ENCODE measurements at regions not wholly inside any gene's neighbourhood (a gene's known extent, or its start where the extent isn't known, plus 50 kb on each side); places are given as distances from the start of the nearest gene placed in this dataset.
"Not testable (repeated sequence)": the region's sequence is repeated elsewhere in the genome, so short reads cannot be mapped to it uniquely, and the experiment has no call there.

DNA sequence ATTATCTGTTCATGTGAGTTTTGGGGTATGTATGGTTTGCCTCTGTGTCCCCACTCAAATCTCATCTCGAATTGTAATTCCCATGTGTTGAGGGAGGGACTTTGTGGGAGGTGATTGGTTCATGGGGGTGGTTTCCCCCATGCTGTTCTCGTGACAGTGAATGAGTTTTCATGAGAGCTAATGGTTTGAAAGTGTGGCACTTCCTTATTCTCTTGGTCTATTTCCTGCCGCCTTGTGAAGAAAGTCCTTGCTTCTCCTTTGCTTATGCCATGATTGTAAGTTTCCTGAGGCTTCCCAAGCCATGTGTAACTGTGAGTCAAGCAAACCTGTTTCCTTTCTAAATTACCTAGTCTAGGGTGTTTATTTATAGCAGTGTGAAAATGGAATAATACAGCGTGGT, 128.1 kb upstream of the HS3ST4 start:
- no peak for DNase-seq (ENCODE audit: low read depth, low spot score)

- DNase-seq (ENCODE audit: low read depth, low spot score), result not testable (repeated sequence)
Measured at GRCh38 chr16:25561723-25562122, 130.0 kb upstream of the HS3ST4 start.

DNA sequence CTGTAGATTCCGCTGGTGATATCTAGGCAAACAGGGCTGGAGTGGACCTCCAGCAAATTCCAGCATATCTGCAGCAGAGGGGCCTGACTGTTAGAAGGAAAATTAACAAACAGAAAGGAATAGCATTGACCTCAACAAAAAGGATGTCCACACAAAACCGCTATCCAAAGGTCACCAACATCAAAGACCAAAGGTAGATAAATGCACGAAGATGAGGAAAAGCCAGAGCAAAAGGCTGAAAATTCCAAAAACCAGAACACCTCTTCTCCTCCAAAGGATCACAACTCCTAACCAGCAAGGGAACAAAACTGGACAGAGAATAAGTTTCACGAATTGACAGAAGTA, 134.8 kb upstream of the HS3ST4 start:
- DNase-seq (ENCODE audit: low read depth, low spot score), result not testable (repeated sequence)

DNA sequence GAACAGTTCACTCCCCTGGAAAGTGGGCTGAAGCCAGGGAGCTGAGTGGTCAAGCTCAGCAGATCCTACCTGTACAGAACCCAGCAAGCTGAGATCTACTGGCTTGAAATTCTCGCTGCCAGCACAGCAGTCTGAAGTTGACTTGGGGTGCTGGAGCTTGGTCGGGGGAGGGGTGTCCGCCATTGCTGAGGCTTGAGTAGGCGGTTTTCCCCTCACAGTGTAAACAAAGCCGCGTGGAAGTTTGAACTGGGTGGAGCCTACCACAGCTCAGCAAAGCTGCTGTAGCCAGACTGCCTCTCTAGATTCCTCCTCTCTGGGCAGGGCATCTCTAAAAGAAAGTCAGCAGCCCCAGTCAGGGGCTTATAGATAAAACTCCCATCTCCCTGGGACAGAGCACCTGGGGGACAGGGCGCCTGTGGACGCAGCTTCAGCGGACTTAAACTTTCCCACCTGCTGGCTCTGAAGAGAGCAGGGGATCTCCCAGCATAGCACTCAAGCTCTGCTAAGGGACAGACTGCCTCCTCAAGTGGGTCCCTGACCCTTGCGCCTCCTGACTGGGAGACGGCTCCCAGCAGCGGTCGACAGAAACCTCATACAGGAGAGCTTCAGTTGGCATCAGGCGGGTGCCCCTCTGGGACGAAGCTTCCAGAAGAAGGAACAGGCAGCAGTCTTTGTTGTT, 135.3 kb upstream of the HS3ST4 start:
- DNase-seq (ENCODE audit: low read depth, low spot score), result not testable (repeated sequence)

DNA sequence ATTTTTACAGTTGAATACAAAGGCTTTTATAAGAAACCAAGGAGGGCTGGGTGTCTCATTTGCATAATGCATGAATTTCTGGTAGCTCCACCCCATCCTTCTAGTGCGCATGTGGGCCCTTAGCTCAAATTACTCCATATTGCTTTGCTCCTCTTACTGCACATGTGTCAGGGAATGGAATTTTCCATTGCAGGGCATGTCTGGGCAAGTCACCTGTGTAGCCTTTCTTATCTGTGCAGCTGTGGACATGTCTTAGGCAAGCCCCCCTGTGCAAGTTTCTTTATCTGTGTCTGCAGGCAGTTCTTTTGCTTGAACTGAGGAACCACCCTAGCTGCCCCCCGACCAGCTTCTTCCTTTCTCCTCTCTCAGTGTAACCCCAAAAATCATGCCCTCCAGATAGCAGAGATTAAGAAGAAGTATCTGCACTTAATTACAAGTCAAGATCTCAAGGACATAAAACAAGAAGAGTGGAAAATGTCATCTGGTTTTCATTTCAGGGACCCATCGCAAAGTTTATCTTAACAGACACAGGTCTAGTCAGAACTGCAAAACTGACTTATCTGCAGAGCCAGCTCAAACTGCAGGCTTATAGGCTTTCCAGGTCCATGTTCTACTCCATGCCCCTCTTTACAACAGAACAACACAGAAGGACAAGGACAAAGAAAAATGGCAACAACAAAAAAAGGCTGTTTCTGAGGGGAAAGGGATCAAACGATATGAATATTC, 137.9 kb upstream of the HS3ST4 start:
- peak; percentile 0 for DNase-seq (ENCODE audit: low read depth, low spot score)

- no peak for DNase-seq (ENCODE audit: low read depth, low spot score)
Measured at GRCh38 chr16:25550647-25551046, 141.1 kb upstream of the HS3ST4 start.

- DNase-seq (ENCODE audit: low read depth, low spot score), result no peak
Measured at GRCh38 chr16:25546791-25547190, 145.0 kb upstream of the HS3ST4 start.

GRCh38 chr16:25544294-25544693, 147.5 kb upstream of the HS3ST4 start:
- DNase-seq (ENCODE audit: low read depth, low spot score), result no peak

DNA sequence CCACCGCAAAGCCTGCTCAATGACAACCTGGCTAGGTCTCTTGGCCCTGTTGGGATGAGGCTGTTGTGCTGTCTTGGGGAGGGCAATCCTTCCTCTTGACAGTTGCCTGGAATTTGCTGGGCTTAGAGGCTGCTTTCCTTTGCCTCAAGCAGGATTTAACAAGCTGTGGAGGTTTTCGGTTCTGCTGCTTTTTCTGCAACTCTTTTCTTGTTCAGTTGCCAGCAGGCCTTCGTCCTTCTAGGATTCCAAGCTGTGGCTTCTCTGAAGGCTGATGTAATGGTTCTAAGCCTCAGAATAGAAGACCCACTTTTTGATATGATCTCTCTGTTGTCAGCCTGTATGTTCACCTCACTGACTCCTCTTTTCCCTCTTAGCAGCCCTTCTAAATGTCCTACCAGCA, 149.5 kb upstream of the HS3ST4 start:
- DNase-seq (ENCODE audit: low read depth, low spot score), result no peak

DNA sequence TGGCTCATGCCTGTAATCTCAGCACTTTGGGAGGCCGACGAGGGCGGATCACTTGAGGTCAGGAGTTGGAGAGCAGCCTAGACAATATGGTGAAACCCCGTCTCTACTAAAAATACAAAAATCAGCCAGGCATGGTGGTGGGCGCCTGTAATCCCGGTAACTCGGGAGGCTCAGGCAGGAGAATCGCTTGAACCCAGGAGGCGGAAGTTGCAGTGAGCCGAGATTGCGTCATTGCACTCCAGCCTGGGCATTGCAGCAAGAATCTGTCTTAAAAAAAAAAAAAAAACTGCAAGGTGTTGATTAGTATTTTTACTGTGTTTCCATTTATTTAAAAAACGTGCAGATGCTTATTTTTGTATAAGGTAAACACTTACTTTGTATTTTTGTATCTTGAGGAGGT, 152.0 kb upstream of the HS3ST4 start:
- not testable (repeated sequence) for DNase-seq (ENCODE audit: low read depth, low spot score)

- no peak for DNase-seq (ENCODE audit: low read depth, low spot score)
Measured at GRCh38 chr16:25523183-25523582, 168.6 kb upstream of the HS3ST4 start.

DNA sequence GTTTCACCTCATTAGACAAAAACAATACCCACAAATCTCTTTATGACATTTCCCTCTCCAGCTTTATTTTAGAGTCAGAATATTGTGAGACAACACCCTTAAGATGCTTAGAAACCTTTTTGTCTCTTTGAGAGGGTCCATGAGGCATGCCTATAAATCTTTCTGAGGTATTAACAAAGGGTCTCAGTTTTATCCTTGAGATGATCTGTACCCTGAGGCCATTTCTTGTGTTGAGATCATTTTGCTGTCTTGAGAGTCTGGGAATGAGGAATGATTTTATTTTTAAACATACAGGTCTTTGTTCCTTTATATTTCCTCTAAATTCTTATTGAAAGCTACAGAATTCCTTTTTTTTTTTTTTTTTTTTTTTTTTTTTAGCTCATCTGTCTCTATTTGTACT, 179.7 kb upstream of the HS3ST4 start:
- no peak for DNase-seq (ENCODE audit: low read depth, low spot score)

- peak; percentile 1 for DNase-seq (ENCODE audit: low read depth, low spot score)
Measured at GRCh38 chr16:25509456-25509855, 182.3 kb upstream of the HS3ST4 start.

DNA sequence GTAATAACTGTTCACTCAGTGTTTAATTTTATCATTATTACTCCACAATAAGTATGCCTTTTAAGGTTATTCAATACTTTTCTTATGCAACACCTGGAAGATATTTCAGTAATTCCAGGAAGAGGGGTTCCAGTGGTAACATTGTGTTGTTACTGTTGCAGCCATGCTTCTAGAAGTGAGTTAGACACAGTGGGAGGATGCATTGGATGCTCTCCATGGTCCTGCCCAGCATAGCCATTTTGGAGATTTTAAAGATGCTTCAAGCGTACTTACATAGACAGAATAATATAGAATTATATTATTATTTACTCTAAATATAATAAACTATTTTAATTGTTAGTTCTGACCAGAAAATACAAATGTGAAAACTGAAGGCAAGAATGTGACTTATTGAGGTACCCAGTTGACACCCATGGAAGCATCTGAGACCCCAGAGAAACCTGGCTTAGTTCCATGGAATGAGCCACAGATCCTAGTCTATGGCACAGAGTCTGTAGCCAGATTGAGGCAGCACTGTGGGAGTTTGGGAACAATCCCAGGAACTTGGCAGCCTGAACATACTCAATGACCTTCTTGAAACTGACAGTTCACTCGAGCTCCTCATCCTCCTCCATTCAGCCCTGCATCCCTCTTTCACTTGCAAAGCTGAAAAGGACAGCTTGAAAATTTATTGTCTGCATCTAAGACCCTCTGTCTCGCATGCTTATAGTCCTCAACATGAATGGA, 190.1 kb upstream of the HS3ST4 start:
- DNase-seq (ENCODE audit: low read depth, low spot score), result peak; percentile 19

DNA sequence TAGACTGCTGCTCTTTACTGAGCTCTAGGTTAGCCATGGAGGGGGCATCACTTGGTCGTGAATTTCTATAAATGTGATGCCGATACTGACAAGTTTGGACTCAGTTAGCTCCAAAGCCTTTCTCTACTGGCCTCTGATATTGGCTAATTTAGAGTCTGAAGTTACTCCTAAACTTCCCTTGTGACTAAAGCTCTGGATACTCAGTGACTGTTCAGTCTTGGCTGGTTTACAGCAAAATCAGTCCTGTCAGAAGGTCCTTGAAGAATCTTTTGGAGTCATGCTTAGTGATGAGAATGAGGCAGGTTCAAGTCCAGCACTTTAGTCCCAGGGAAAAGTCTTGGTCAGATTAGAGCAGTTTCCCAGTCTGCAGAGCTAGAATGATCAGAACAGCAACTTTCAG, 197.5 kb upstream of the HS3ST4 start:
- DNase-seq (ENCODE audit: low read depth, low spot score), result no peak

- peak; percentile 87 for DNase-seq (ENCODE audit: low read depth, low spot score)
Measured at GRCh38 chr16:25493136-25493811, 198.5 kb upstream of the HS3ST4 start.

GRCh38 chr16:25488435-25488834, 203.3 kb upstream of the HS3ST4 start:
- no peak for DNase-seq (ENCODE audit: low read depth, low spot score)

DNA sequence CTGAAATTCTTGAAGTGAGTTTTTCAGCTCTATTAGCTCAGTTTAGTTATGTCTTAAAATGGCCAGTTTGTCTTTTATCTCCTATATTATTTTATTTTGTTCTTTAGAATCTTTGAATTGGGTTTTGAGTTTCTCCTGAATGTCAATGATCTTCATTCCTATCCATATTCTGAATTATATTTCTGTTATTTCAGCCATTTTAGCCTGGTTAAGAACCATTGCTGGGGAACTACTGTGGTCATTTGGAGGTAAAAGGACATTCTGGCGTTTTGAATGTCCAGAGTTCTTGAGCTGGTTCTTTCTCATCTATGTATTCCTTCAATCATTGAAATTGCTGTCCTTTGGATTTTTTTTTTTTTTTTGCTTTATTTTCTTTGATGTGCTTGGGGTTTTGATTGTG, 203.9 kb upstream of the HS3ST4 start:
- no peak for DNase-seq (ENCODE audit: low read depth, low spot score)

DNA sequence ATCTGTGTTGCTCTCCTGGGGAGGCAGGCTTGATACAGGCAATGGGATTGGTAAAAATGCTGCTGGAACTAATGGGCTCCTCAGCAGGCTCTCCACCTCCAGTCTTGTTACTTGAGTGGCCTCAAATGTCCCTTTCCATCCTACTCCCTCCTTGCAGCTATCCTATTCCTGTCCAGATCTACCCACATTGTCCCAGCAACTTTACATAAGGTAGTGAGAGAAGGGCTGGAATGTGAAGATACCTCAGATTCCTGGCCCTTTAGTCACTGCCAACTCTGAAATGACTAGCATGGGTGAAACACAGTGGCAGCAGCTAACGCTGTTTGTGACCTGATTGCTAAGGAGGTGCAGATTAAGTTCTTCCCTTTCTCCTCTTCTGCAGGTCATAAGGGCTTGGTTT, 210.1 kb upstream of the HS3ST4 start:
- DNase-seq (ENCODE audit: low read depth, low spot score), result peak; percentile 71

DNA sequence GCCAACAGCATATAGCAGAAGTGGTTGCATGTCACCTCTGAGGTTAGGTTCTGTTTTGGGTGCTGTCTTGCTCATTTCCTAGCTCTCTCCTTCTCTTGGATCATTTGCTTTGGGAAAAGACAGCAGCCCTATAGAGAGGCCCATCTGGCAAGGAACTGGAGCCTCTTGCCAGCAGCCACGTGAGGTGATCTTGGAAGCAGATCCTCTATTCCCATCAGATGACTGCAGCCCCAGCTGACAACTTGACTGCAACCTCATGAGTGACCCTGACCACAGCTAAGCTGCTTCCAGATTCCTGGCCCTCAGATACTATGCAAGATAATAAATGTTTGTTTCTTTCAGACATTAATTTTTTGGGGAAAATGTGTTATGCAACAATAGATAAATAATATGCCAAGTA, 213.3 kb upstream of the HS3ST4 start:
- peak; percentile 17 for DNase-seq (ENCODE audit: low read depth, low spot score)

DNA sequence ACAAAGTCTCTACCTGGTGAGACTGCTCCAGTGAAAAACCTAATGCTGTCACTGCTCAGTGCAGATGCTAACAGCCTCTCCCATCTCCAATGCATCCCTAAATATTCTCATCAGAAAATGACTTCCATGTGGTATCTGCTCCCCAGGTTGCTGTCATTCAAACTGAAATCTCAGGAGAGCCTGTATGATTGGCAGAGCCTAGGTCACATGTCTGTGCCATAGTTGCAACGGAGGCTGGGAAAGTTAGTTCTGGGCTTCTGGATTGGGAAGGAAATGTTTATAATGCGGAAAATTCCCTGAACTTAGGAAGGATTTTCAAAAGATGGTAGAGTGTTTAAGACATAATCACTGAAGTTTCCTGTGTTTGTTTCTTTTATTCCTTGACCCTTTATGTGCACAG, 206.4 kb upstream of the ZKSCAN2 start:
- DNase-seq (ENCODE audit: low read depth, low spot score), result no peak

GRCh38 chr16:25449802-25450201, 192.2 kb upstream of the ZKSCAN2 start:
- DNase-seq (ENCODE audit: low read depth, low spot score), result no peak
